Astrocyte of the hippocampus (primary cell): ENCODE measurements at regions not wholly inside any gene's neighbourhood (a gene's known extent, or its start where the extent isn't known, plus 50 kb on each side); places are given as distances from the start of the nearest gene placed in this dataset.

Experiments
- DNase-seq: peaks from one replicate; pipeline ENCODE4 v3.0.0; 2011; ENCODE audit warnings: low read depth, low spot score

DNA sequence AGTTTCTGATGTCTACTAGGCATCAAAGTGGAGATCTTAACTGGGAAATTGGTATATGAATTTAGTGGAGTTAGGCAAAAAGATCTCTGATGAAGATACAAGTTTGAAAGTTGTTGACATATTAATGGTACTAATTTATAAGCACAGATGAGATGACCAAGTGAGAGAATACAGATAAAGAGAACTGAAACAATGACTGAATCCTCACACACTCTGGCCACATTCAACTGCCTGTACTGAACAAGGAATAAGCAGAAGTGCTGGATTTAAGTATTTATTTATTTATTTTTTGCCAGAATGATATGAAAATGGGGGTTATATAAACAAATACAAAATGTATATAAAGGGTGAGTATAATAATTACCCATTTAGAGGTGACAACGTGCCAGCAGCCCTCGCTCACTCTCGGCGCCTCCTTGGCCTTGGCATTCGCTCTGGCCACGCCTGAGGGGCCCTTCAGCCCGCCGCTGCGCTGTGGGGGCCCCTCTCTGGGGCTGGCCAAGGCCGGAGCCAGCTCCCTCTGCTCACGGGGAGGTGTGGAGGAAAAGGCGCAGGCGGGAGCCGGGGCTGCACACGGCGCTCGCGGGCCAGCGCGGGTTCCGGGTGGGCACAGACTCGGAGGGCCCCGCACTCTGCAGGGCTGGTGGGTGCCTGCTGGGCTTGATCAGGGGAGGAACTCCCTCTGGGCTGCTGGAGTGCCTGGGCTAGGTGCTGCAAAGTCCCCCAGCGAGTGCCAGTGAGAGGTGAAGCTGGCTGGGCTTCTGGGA lies 1363.9 kb upstream of the CRIM1 start:
- no peak for DNase-seq

DNA sequence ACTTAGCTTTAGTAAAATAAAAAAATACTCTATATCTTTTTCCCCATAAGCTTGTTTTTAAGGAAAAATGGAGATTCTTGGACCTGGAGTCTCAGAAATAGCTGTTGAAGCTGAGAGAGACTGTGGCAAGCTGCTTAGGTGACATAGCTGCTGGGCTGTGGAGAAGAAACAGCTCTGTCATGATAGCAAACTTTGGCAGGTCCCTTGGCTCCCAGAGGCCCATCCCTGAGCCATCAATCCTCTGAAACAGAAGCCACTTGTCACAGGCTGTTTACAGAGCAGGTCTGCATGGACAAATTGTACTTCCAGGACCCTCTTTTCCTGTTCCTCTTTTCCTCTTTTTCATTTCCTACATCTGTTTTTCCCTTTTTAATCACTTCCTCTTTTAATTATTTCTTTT lies 1370.1 kb upstream of the CRIM1 start:
- DNase-seq, result no peak

DNA sequence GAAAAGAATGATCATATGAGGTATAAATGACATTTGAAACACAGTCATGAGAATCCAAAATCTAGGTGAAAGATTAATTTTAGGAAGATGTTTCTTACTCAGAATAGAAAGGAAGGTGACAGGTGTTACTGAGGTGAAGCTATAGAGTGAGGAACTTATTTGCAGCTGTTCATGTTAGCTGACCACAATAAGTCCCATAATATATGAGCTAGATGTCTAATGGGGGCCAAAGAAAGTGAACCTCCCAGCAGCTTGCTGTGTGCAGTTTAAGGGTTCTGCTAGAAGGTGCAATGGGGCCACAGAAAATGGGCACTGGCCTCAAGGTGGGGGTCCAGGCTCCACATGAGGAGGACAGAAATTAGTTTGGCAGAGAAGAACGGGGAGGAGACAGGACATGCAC lies 1374.9 kb upstream of the CRIM1 start:
- no peak for DNase-seq

DNA sequence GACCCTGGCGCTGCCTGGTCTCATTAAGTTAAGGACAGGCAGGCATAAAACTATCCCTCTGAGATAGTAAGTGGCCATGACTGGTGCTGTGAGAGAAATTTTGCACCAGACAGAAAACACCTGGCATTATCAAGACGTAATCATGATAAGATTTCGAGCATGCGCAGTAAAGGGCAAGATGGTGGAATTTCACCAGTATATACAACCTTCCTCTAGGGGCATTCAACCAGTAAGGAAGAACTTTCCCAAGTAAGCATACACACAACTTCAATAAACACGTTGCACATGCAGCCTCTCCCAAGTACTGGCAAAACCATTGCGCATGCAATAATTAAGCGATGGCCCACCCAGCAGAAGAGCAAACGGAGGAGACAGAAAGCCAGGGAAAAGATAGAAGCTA lies 1376.4 kb upstream of the CRIM1 start:
- no peak for DNase-seq

DNA sequence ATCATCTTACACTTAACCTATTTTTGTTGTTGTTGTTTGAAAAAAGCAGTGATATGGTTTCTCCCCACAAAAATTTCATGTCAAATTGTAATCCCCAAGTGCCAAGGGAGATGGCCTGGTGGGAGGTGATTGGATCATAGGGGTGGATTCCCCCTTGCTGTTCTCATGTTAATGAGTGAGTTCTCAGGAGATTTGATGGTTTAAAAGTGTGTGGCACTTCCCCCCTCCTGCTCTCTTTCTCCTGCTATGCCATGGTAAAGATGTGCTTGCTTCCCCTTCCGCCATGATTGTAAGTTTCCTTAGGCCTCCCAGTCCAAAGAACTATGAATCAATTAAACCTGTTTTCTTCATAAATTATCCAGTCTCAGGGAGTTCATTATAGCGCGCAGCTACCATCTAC lies 1362.7 kb upstream of the FAM98A start:
- DNase-seq, result no peak

DNA sequence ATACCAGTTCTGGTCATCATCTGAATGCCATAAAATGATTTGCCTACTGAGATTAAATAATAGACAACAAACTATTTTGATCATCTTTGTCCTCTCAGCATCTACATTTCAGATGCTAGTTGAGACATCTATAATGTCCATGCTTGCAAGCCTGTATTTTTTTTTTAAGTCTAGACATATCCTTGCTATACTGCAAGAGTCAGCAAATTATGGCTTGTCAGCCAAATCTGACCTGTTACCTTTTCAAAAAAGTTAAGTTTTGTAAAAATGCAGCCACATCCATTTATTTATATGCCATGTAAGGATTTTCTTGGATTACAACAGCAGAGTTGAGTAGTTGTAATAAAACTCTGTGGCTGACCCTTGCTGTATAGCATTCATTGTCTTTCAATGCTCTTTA lies 1355.7 kb upstream of the FAM98A start:
- no peak for DNase-seq

DNA sequence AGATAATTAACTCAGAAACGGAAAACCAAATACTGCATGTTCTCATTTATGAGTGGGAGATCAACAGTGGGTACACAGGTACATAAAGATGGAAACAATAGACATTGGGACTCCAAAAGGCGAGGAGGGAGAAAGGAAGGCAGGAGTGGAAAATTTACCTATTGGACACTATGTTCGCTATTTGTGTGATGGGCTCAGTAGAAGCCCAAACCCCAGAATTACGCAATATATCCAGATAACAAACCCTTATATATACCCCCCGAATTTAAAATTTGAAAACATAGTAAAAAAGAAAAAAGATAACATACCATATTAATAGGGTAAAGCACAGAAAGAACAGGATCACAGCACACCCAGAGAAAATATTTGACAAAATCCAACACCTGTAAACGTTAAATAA lies 1351.7 kb upstream of the FAM98A start:
- no peak for DNase-seq

DNA sequence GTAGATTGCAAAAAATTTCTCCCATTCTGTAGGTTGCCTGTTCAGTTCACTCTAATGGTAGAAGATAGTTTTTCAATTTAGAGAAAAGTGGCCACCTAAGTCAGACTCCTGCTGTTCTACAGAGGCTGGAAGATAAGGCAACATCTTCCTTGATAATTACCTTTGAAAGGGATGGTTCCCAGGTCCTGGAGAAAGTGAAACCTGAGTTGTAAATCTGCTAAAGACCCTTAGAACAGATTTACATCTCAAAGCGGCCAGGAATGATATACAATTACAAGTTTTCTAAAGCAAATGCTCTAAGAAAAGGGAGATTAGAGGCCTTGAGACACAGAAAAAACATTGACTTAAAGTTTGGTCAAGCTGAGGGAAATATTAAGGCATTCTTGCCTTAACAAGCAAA lies 1350.2 kb upstream of the FAM98A start:
- DNase-seq, result no peak

DNA sequence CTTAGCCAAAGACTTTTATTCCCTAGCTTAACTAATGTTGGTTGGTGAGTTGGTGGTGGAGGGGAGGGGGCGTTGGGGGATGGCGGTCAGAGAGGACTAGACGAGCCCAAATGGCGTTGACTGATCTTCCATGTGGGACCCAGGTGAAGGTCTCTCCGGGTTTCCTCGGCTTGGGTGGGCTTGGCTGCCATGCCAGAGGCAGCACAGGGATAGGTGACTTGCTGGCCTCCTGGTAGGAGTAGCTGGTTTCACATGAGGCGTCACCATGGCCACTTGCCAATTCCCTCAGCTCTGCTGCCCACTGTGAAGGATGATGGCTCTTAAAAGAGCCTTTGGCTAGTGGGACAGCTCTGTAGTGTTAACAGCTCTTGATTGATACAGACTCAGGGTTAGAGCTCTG lies 1337.0 kb upstream of the FAM98A start:
- DNase-seq, result peak; percentile 1

DNA sequence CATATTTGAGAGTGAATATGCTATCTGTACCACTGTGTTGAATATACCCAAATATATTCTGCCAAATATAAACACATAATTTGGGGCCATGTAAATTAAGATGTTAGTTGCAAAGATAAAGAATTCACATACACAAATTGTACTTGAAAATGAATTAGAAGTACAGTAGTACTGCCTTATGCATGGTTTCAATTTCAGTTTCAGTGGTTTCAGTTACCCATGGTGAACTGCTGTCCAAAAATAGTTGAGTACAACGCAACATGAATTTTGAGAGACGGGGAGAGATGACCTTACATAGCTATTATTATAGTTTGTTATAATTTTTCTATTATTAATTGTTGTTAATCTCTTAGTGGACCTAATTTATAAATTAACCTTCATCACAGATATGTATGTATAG lies 1313.0 kb upstream of the FAM98A start:
- no peak for DNase-seq

DNA sequence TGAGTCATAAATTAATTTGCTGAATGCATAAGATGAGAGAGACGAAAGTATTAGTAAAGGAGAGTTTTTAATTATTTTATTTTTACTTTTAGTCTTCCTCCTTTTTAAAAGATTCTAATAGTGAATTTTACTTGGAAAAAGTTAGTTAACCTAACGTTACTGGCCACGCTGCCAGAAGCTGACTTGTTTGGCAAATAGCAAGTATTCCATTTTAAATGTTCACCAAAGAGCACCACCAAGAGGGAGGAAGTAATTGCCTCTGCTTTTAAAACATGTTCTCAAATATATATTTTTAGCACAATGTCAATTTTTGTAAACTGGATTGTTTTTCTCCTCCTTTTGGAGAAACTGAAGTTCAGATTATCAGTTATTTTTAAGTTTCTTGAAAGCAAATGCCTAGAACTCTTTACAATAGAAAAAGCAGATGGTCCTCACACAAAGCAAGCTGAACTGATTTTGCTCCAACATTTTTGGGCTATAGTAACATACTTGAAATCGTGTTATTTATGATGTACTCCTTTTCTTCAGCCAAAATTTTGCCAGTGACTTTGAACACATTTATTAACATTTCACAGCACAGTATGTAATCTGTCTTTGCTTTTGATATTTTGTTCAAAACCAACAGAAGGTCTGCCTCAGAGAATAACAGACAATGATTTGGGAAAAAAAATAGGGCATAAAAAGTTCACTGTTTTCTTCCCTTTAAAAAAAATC lies 1311.0 kb upstream of the FAM98A start:
- DNase-seq, result no peak

DNA sequence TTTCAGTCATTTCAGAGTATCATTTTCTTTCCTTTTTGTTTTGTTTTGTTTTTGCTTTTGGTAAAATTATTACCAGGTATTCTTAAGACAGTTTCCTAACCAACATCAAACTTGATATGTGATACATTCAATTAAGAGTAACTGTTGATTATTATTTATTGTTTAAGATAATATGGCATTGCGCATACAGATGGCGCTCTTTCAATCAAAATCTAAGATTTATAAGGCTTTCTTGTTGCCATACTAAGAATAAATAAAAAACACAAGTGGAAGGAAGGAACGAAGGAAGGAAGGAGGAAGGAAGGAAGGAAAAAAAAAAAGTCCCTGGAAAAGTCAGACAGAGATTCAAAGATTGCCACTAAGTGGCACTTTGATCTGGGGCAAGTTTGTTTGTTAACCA lies 1308.7 kb upstream of the FAM98A start:
- DNase-seq, result no peak

DNA sequence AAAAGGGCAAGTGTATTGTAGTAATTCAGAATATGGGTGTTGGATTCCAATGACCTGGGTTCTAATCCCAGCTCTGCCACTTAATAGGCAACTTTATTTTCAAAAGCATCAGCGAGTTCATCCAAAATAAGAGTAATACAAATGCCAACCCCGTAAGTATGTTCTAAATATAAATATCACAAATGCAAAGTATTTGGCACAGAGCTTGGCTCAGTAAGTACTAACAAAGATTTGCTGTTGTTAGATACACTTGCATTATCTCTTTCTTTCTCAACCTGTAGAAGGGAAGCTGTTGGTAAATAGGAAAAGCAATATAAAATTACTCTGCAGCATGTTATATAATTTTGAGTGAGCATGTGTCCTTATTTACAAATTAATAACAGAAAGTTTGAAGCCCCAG lies 1302.6 kb upstream of the FAM98A start:
- DNase-seq, result no peak

DNA sequence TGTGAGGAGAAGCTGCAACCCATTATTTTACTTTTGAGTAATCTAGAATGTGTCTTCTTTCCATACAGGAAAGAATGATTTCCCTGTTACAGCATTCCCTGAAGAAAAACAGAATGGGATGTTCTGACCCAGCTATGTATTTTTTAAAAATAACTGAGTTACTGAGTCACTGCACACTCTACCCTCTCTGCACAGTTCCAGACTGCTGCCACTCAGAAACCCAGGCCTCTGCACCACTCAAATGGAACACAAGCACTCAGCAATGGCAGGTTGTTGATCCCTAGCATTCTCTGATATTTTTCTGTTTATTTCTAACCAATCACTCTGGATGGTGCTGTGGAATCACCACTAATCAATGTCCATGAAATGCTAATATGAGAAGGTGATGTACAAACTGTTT lies 1300.0 kb upstream of the FAM98A start:
- DNase-seq, result peak; percentile 2

DNA sequence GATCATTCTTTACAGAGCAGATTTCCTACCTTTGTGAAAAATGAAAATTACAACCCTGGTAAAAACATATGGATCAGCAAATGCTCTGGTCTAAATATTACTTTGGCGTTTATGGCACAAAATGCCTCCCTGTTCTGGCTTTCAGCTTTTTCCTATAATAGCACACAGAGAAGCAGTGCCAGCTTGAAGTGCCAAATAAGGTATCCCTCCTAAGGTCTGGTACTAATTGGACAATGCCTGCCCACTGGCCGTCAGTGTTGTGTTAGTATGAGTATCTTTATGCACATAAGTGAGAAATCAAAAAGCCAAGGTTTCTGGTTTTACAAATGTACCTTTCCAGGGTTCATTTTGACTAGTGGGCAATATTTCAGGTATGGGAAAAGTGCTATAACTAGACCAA lies 1293.7 kb upstream of the FAM98A start:
- no peak for DNase-seq

DNA sequence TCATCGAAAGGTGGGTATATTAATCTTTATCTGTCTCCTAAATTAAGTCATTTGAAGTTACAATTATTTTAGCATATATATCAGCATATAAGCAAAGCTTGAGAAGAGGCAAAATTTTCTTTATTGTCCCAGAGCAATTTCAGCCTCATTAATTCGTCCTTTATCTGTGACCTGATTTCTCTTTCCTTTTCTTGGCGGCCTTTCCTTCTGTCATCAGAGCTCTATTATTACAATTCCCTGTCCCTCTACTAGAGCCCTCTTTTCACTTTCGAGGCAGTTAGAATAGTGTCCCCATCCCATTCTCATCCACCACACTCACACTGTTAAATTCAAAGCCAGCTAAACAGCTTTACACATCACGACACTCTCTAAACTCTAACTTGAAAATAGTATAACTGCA lies 1293.2 kb upstream of the FAM98A start:
- DNase-seq, result no peak

DNA sequence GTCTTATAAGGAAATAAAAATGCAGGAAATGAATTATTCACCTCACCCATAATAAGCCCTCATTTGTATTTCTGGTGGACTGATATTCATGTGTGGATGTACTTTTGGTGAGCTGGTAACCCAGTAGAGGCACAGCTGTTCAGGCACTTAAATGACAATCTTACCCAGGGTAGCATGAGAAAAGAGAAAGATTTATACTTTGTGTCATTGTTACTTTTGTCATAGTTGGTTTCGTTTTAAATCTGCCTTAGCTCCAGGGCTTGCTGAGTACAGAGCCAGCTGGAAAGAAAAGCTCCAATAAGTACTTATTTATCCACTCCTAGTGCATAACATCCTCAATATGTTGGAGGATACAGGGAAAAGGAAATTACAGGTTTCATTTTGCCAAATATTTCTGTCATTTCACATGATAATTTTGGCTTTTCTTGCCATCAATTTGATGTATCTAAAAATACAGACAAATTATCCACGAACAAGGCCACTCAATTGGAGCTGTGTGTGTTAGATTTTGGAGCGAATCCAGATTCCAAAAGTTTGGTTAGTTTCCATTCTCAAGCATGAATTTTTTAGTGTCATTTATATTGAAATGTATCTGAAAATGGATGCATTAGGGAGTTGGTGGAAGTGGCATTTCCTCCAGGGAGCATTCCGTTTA lies 1276.1 kb upstream of the FAM98A start:
- no peak for DNase-seq

DNA sequence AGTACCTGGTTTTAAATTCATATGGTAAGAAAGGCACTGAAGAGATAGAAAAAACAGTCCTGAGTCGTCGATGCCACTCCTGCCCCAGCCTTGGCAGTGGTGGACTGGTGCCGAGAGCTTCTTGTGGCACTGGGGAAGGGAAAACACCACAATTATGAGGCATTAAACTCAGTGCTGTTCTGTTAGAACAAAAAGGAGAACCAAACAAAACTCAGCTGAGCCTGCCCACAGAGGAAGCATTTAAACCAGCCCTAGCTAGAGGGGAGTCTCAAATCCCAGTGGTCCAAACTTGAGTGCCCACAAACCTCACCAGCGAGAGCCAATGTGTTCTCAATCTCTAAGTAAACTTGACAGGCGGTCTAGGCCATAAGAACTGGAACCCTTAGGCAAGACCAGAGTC lies 1254.5 kb upstream of the FAM98A start:
- no peak for DNase-seq

DNA sequence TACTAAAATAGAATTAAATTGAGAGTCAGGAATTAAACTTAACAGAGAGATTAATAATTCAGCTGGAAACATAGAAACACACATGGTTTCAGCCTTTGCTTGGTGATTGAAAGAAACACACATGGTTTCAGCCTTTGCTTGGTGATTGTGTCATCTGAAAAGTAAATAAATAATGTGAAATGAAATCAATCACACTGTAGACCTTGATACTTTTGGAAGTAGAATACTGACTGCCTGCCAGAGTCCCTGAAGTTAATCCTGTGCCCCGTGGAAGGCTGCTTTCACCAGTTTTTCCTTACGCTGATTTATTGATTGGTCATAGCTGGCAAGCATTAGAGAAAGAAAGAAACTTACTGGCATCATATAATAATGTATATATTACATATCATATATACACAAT lies 1252.7 kb upstream of the FAM98A start:
- DNase-seq, result no peak

DNA sequence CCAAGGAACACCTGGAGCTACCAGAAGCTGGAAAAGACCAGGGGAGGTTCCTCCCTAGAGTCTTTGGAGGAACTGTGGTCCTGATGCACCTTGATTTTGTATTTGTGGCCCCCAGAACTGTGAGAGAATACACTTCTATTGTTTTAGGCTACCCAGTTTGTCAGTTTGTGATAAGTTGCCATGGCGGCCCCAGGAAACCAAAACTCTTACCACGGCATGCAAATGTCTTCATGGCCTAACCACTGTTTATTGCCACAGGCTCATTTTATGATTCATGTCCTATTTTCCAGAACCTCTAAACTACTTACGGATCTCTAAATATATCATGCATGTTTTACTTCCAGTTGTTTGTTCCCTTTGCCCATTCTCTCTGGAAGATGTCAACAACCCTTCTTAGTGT lies 1250.7 kb upstream of the FAM98A start:
- DNase-seq, result no peak

DNA sequence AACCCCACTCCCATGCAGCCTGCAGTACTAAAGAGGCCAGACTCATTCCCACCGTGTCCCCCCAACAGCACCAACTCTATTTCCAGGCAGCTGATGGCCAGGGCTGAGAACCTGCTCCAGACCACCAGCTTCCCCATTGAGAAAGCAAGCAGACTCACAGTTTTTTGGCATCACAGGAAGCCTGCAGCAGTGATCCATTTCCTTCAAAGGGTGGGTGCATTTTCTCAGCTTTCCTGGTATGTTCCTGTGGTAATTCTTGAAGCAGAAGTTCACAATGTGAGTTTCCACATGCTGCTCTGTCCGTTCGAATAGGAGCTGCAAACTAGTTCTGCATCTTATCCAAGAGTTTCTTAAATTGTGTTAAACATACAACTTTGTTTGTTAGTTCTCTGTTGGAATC lies 1249.6 kb upstream of the FAM98A start:
- DNase-seq, result no peak

DNA sequence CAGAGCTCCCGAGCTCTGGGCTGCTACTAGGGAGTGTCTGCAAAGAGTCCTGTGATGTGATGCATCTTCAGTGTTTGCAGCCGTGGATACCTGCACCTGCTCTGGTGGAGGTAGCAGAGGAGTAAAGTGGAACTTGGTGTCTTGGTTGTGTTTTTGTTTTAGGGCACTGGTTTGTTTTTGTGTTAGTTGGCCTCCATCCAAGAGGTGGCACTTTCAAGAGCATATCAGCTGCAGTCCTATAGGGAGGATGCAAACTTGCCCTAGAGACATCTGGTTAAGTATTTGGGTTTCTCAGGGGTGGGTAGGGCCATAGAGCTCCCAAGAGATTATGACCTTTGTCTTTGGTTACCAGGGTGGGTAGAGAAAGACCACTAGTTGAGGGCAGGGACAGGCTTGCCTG lies 1249.0 kb upstream of the FAM98A start:
- DNase-seq, result no peak

DNA sequence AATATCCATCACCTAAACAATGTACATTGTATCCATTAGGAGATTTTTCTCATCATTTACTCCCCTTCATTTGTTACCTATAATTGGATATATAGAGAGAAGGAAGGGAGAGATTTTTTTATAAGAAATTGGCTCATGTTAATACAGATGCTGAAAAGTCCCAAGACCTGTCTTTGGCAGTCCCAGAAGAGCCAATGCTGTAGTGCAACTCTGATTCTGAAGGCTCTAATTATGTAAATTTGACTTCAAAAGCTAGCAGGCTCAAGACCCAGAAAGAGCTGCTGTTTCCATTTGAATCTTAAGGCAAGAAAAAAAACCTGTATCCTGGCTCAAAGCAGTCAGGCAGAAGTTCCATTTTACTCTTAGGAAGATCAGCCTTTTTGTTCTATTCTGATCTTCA lies 1245.5 kb upstream of the FAM98A start:
- no peak for DNase-seq
